B cell (primary cell): ENCODE measurements at regions not wholly inside any gene's neighbourhood (a gene's known extent, or its start where the extent isn't known, plus 50 kb on each side); places are given as distances from the start of the nearest gene placed in this dataset.

ENCODE experiments used
- ATAC-seq: fragments of 200-7000 bp; cut with Tn5 transposase; one replicate; pipeline ENCODE4 v1.10.0; 2021; ENCODE audit warnings: low read depth, mild to moderate bottlenecking, moderate number of reproducible peaks, moderate library complexity
- CTCF ChIA-PET: fragments of 350-600 bp; sonication (Branson Sonifier 250); formaldehyde crosslinking; loops from one replicate; lab custom pipeline; 2021; ENCODE audit warnings: antibody characterized with exemption, inconsistent platforms; lab: Charles Lee
- POLR2A ChIA-PET: fragments of 350-600 bp; sonication (Branson Sonifier 250); formaldehyde crosslinking; loops from one replicate; lab custom pipeline; 2021; ENCODE audit warnings: antibody characterized with exemption; lab: Charles Lee
- DNase-seq: peaks from one replicate; pipeline ENCODE4 v3.0.0; 2013
- H2AFZ ChIP-seq: 2 replicates; pipeline ENCODE4 v1.6.1; 2012; ENCODE audit warnings: mild to moderate bottlenecking, low read depth, low read length; ENCODE audit not compliant: insufficient read depth, poor library complexity, severe bottlenecking
- H3K27ac ChIP-seq, 2 donors: 1 replicate in 1 of 2; 2 replicates in 1 of 2; pipeline ENCODE4 v1.5.1; 2012 to 2013; ENCODE audit warnings: low read length in 2 of 2, mild to moderate bottlenecking in 2 of 2, moderate library complexity in 1 of 2
- H3K27me3 ChIP-seq, 4 experiments: fragments of 200-600 bp in 1 of 4; sonication (generic) in 1 of 4; replicated peaks in 1 of 4; 1 replicate in 2 of 4; 2 replicates in 2 of 4; pipeline versions ENCODE4 v1.6.1 to v1.7.0; 2013 to 2016; ENCODE audit warnings: low read length in 3 of 4, mild to moderate bottlenecking in 2 of 4, mixed read lengths in 1 of 4, moderate library complexity in 1 of 4; ENCODE audit not compliant: insufficient read depth in 4 of 4, control insufficient read depth in 3 of 4; ENCODE audit errors: control extremely low read depth in 1 of 4
- H3K36me3 ChIP-seq, 2 experiments: replicated peaks in 1 of 2; 1 replicate in 1 of 2; 2 replicates in 1 of 2; pipeline versions ENCODE4 v1.6.1 to v1.7.1; 2013; ENCODE audit warnings: low read length in 1 of 2; ENCODE audit not compliant: insufficient read depth in 2 of 2, control insufficient read depth in 1 of 2; ENCODE audit errors: control extremely low read depth in 1 of 2, extremely low read depth in 1 of 2
- H3K4me1 ChIP-seq, 2 donors: fragments of 200-600 bp in 1 of 2; sonication (generic) in 1 of 2; 1 replicate in 1 of 2; 2 replicates in 1 of 2; pipeline versions ENCODE4 v1.5.1 to v1.6.1; 2013 to 2017; ENCODE audit warnings: low read length in 2 of 2; ENCODE audit not compliant: control insufficient read depth in 2 of 2, insufficient read depth in 2 of 2
- H3K4me2 ChIP-seq: replicated peaks from 2 replicates; pipeline ENCODE3; 2012; ENCODE audit warnings: mild to moderate bottlenecking, low read depth, low read length; ENCODE audit not compliant: poor library complexity, severe bottlenecking
- H3K4me3 ChIP-seq, 5 experiments: fragments of 200-600 bp in 1 of 5; sonication (generic) in 1 of 5; 1 replicate in 3 of 5; 2 replicates in 2 of 5; pipeline versions ENCODE4 v1.5.1 to v1.7.0; 2011 to 2016; ENCODE audit warnings: low read length in 4 of 5, mild to moderate bottlenecking in 4 of 5, low read depth in 2 of 5, control low read depth in 1 of 5, moderate library complexity in 1 of 5; ENCODE audit not compliant: insufficient read depth in 1 of 5; ENCODE audit errors: control extremely low read depth in 1 of 5, extremely low read depth in 1 of 5
- H3K79me2 ChIP-seq: fragments of 200-600 bp; sonication (generic); one replicate; pipeline ENCODE4 v1.6.0; 2016; ENCODE audit warnings: low read length; ENCODE audit not compliant: control insufficient read depth, insufficient read depth
- H3K9ac ChIP-seq: fragments of 200-600 bp; sonication (generic); 2 replicates; pipeline ENCODE4 v1.6.1; 2017; ENCODE audit warnings: mild to moderate bottlenecking, low read length, moderate library complexity
- H3K9me3 ChIP-seq, 3 donors: one replicate each; pipeline versions ENCODE4 v1.6.1 to v1.7.1; 2013; ENCODE audit warnings: low read length in 2 of 3; ENCODE audit not compliant: control insufficient read depth in 2 of 3, insufficient read depth in 1 of 3; ENCODE audit errors: control extremely low read depth in 1 of 3
- H4K20me1 ChIP-seq: 2 replicates; pipeline ENCODE4 v1.6.0; 2012; ENCODE audit warnings: mild to moderate bottlenecking, low read length; ENCODE audit not compliant: insufficient read depth, control insufficient read depth, poor library complexity, severe bottlenecking
- H3K27ac Mint-ChIP-seq: one replicate; pipeline ENCODE4 v1.8.0; 2021; ENCODE audit warnings: mixed read lengths
- H3K27me3 Mint-ChIP-seq: one replicate; pipeline ENCODE4 v1.8.0; 2021; ENCODE audit warnings: mixed read lengths
- H3K4me1 Mint-ChIP-seq: one replicate; pipeline ENCODE4 v1.8.0; 2021; ENCODE audit warnings: mixed read lengths
- H3K4me3 Mint-ChIP-seq: one replicate; pipeline ENCODE4 v1.8.0; 2021; ENCODE audit warnings: mixed read lengths
- H3K9me3 Mint-ChIP-seq: one replicate; pipeline ENCODE4 v1.8.0; 2022; ENCODE audit warnings: mixed read lengths; ENCODE audit not compliant: insufficient read depth
- CTCF ChIP-seq: fragments of 200-600 bp; IDR thresholded peaks from one replicate; pipeline ENCODE4 v1.8.0; 2022; ENCODE audit warnings: antibody characterized with exemption, mild to moderate bottlenecking
- EZH2 ChIP-seq: IDR thresholded peaks from 2 replicates; pipeline ENCODE4 v1.6.1; 2012; ENCODE audit warnings: borderline replicate concordance, low read depth, mild to moderate bottlenecking, moderate library complexity, low read length; ENCODE audit not compliant: insufficient read depth, poor library complexity, severe bottlenecking
- WGBS: methylation state at CpG from one replicate; pipeline ENCODE4 v1.1.5; 2013; ENCODE audit warnings: missing lambda C conversion rate; ENCODE audit not compliant: insufficient coverage; 5-methylcytosine and 5-hydroxymethylcytosine counted together
- intact Hi-C: fragments of 100-400 bp; cut with micrococcal nuclease; formaldehyde crosslinking; loops from one replicate; pipeline ENCODE4 v1.10.0; 2022

- DNase-seq (no peak), ATAC-seq (no peak)
- Histone ChIP-seq H3K9me3 (no peaks in the 10 kb centered on the region), H3K79me2 (no peaks in the 10 kb centered on the region), H4K20me1 (no peaks in the 10 kb centered on the region), H3K27me3 (no peaks in the 10 kb centered on the region), H3K27ac (no peak overlapping the region), H2AFZ (no peak overlapping the region), H3K36me3 (no peaks in the 10 kb centered on the region), H3K9ac (no peak overlapping the region), H3K4me3 (no peak overlapping the region), H3K4me2 (no peak overlapping the region), H3K4me1 (no peaks in the 10 kb centered on the region)
- H3K4me1 Mint-ChIP-seq: no peaks in the 10 kb centered on the region
- H3K9me3 Mint-ChIP-seq: no peaks in the 10 kb centered on the region
- no CpG with 5 or more reads among the region's 3 CpGs for WGBS
- ChIA-PET POLR2A (no interaction called here), CTCF (no interaction called here)
- H3K27me3 Mint-ChIP-seq: no peaks in the 10 kb centered on the region
- no peak overlapping the region for H3K27ac Mint-ChIP-seq
- H3K4me3 Mint-ChIP-seq: no peak overlapping the region
- intact Hi-C loops: no loop called here
- TF ChIP-seq CTCF (no peak), EZH2 (no peak)
Measured at GRCh38 chr6:122026582-122027369, 372.7 kb upstream of the HSF2 start.

GRCh38 chr6:122028933-122029522, 370.4 kb upstream of the HSF2 start:
- Histone ChIP-seq H3K79me2 (no peaks in the 10 kb centered on the region), H3K27me3 (no peaks in the 10 kb centered on the region), H3K36me3 (no peaks in the 10 kb centered on the region), H4K20me1 (no peaks in the 10 kb centered on the region), H3K27ac (no peak overlapping the region), H3K4me1 (no peaks in the 10 kb centered on the region), H2AFZ (no peak overlapping the region), H3K4me2 (no peak overlapping the region), H3K4me3 (no peak overlapping the region), H3K9me3 (no peaks in the 10 kb centered on the region), H3K9ac (no peak overlapping the region)
- TF ChIP-seq EZH2 (no peak), CTCF (no peak)
- DNase-seq: no peak
- no peak overlapping the region for H3K4me3 Mint-ChIP-seq
- CTCF ChIA-PET: no interaction called here
- no peaks in the 10 kb centered on the region for H3K9me3 Mint-ChIP-seq
- POLR2A ChIA-PET: no interaction called here
- ATAC-seq: no peak
- WGBS: 100% methylated on average over 1 of the region's 5 CpGs
- H3K27me3 Mint-ChIP-seq: no peaks in the 10 kb centered on the region
- no peaks in the 10 kb centered on the region for H3K4me1 Mint-ChIP-seq
- H3K27ac Mint-ChIP-seq: no peak overlapping the region
- intact Hi-C loops: no loop called here
